SU-DHL-6 (cell line): ENCODE measurements at regions not wholly inside any gene's neighbourhood (a gene's known extent, or its start where the extent isn't known, plus 50 kb on each side); places are given as distances from the start of the nearest gene placed in this dataset.

Source experiments
- H2AFZ ChIP-seq: fragments of 200-600 bp; sonication (generic); 2 replicates; pipeline ENCODE4 v1.6.1; 2014; ENCODE audit warnings: low read depth, mild to moderate bottlenecking, moderate library complexity, mixed read lengths, antibody characterized with exemption, low read length; ENCODE audit not compliant: severe bottlenecking
- H3F3A ChIP-seq: fragments of 200-600 bp; shearing (Covaris generic); 2 replicates; pipeline ENCODE4 v1.6.0; 2016; ENCODE audit warnings: antibody characterized with exemption, mild to moderate bottlenecking; ENCODE audit not compliant: insufficient read depth
- H3K27ac ChIP-seq: fragments of 200-600 bp; sonication (generic); 2 replicates; pipeline ENCODE4 v1.5.1; 2016; ENCODE audit warnings: low read depth, mild to moderate bottlenecking, low read length, moderate library complexity, mixed read lengths
- H3K27me3 ChIP-seq: fragments of 200-600 bp; sonication (generic), shearing (Covaris generic); 2 replicates; pipeline ENCODE4 v1.6.0; 2014; ENCODE audit warnings: mild to moderate bottlenecking, low read length
- H3K36me3 ChIP-seq: fragments of 200-600 bp; sonication (generic); 2 replicates; pipeline ENCODE4 v1.6.1; 2014; ENCODE audit warnings: mild to moderate bottlenecking, low read length, mixed read lengths
- H3K4me2 ChIP-seq: fragments of 300-600, 200-600 bp; shearing (Covaris generic), sonication (generic); 2 replicates; pipeline ENCODE4 v1.6.0; 2014; ENCODE audit warnings: low read length, low read depth, mild to moderate bottlenecking; ENCODE audit not compliant: poor library complexity, severe bottlenecking
- H3K4me3 ChIP-seq: fragments of 200-600 bp; sonication (generic); 2 replicates; pipeline ENCODE4 v1.5.1; 2014; ENCODE audit warnings: antibody characterized with exemption, low read length, mild to moderate bottlenecking, mixed read lengths; ENCODE audit not compliant: insufficient read depth, poor library complexity, severe bottlenecking
- H3K79me2 ChIP-seq: fragments of 200-600 bp; sonication (generic); 2 replicates; pipeline ENCODE4 v1.6.1; 2014; ENCODE audit warnings: mild to moderate bottlenecking, low read length, moderate library complexity; ENCODE audit not compliant: insufficient read depth
- H3K9ac ChIP-seq: fragments of 200-600 bp; sonication (generic); 2 replicates; pipeline ENCODE4 v1.7.0; 2014; ENCODE audit warnings: mild to moderate bottlenecking, low read length
- H3K9me2 ChIP-seq: fragments of 200-600 bp; sonication (generic); replicated peaks from 2 replicates; pipeline ENCODE4 v1.6.1; 2014; ENCODE audit warnings: low read length; ENCODE audit not compliant: insufficient read depth
- H3K9me3 ChIP-seq: fragments of 200-600 bp; sonication (generic); 2 replicates; pipeline ENCODE4 v1.6.1; 2014; ENCODE audit warnings: low read length, mixed read lengths; ENCODE audit not compliant: insufficient read depth
- H4K20me1 ChIP-seq: fragments of 200-600 bp; sonication (generic); 2 replicates; pipeline ENCODE4 v1.6.1; 2014; ENCODE audit warnings: low read depth, mild to moderate bottlenecking, antibody characterized with exemption, low read length, moderate library complexity, mixed read lengths
- CTCF ChIP-seq: fragments of 200-600 bp; sonication (generic); IDR thresholded peaks from one replicate; pipeline ENCODE4 v1.5.1; 2017; ENCODE audit warnings: antibody characterized with exemption, mild to moderate bottlenecking, low read length, moderate library complexity; ENCODE audit not compliant: insufficient read depth, poor library complexity, severe bottlenecking
- EZH2phosphoT487 ChIP-seq: fragments of 200-600 bp; sonication (generic), shearing (Covaris generic); conservative IDR thresholded peaks from 2 replicates; pipeline ENCODE4 v1.6.1; 2018; ENCODE audit warnings: mild to moderate bottlenecking, antibody characterized with exemption, low read length, moderate library complexity, mixed read lengths

- H3K9ac ChIP-seq: no peak overlapping the region
- no peaks in the 10 kb centered on the region for H3K9me3 ChIP-seq
- no peak overlapping the region for H3K4me3 ChIP-seq
- H3K79me2 ChIP-seq: no peaks in the 10 kb centered on the region
- no peaks in the 10 kb centered on the region for H3K36me3 ChIP-seq
- H2AFZ ChIP-seq: no peak overlapping the region
- H3F3A ChIP-seq: no peaks in the 10 kb centered on the region
- no peaks in the 10 kb centered on the region for H4K20me1 ChIP-seq
- TF ChIP-seq CTCF (no peak), EZH2phosphoT487 (no peak)
- no peaks in the 10 kb centered on the region for H3K9me2 ChIP-seq
- H3K27me3 ChIP-seq: no peaks in the 10 kb centered on the region
- H3K27ac ChIP-seq: no peak overlapping the region
- H3K4me2 ChIP-seq: no peak overlapping the region
Measured at GRCh38 chr2:193272011-193272410, 1077.3 kb upstream of the TMEFF2 start.

- TF ChIP-seq CTCF: no peak
- no peak for TF ChIP-seq EZH2phosphoT487
- Histone ChIP-seq H3K4me3 (no peak overlapping the region), H3K79me2 (no peaks in the 10 kb centered on the region), H3K4me2 (no peak overlapping the region), H3K27ac (no peak overlapping the region), H2AFZ (no peak overlapping the region), H3F3A (no peaks in the 10 kb centered on the region), H3K9me3 (no peaks in the 10 kb centered on the region), H3K36me3 (no peaks in the 10 kb centered on the region), H3K27me3 (no peaks in the 10 kb centered on the region), H3K9me2 (no peaks in the 10 kb centered on the region), H3K9ac (no peak overlapping the region), H4K20me1 (no peaks in the 10 kb centered on the region)
Measured at GRCh38 chr2:193270816-193271215, 1076.1 kb upstream of the TMEFF2 start.

GRCh38 chr2:193267496-193268002 lies 1072.8 kb upstream of the TMEFF2 start:
- no peak overlapping the region for H3K27ac ChIP-seq

More at GRCh38 chr2:193267496-193268002, 1072.8 kb upstream of the TMEFF2 start:
- Histone ChIP-seq H3K36me3 (no peaks in the 10 kb centered on the region), H3K4me3 (no peak overlapping the region), H3K4me2 (no peak overlapping the region), H3K79me2 (no peaks in the 10 kb centered on the region), H3K9ac (no peak overlapping the region), H4K20me1 (no peaks in the 10 kb centered on the region), H3K9me2 (no peaks in the 10 kb centered on the region), H3F3A (no peaks in the 10 kb centered on the region), H2AFZ (no peak overlapping the region), H3K27me3 (no peaks in the 10 kb centered on the region), H3K9me3 (no peaks in the 10 kb centered on the region)
- no peak for TF ChIP-seq EZH2phosphoT487
- no peak for TF ChIP-seq CTCF
